AG04450 (cell line): ENCODE measurements at regions not wholly inside any gene's neighbourhood (a gene's known extent, or its start where the extent isn't known, plus 50 kb on each side); places are given as distances from the start of the nearest gene placed in this dataset.

Source experiments
- CTCF ChIA-PET: fragments of 300-600, 350-600 bp; formaldehyde crosslinking; extraction: SDS; loops from one replicate; lab custom pipeline; 2022; ENCODE audit warnings: antibody characterized with exemption, inconsistent platforms; lab: Charles Lee
- POLR2A ChIA-PET: fragments of 350-600 bp; formaldehyde crosslinking; extraction: SDS; loops from one replicate; lab custom pipeline; 2021; ENCODE audit warnings: antibody characterized with exemption, inconsistent platforms; lab: Yijun Ruan, JAX
- DNase-seq: peaks from one replicate; pipeline ENCODE4 v3.0.0-alpha.2; 2011; ENCODE audit warnings: low read depth, low spot score
- H3K27ac ChIP-seq: one replicate; pipeline ENCODE4 v1.5.1; 2012; ENCODE audit warnings: low read depth, low read length, control low read depth
- H3K27me3 ChIP-seq: one replicate; pipeline ENCODE4 v1.6.0; 2012; ENCODE audit warnings: low read length; ENCODE audit not compliant: control insufficient read depth, insufficient read depth
- H3K4me3 ChIP-seq: 2 replicates; pipeline ENCODE4 v1.5.1; 2011; ENCODE audit warnings: mild to moderate bottlenecking, low read depth, low read length, control low read depth
- H3K9me3 ChIP-seq: 2 replicates; pipeline ENCODE4 v1.5.1; 2012; ENCODE audit warnings: low read length; ENCODE audit not compliant: control insufficient read depth, insufficient read depth
- CTCF ChIP-seq: IDR thresholded peaks from 2 replicates; pipeline ENCODE4 v1.5.1; 2011; ENCODE audit warnings: low read depth, low read length, control low read depth, inconsistent platforms

GRCh38 chr2:18349421-18349820 lies 211.0 kb downstream of the RDH14 start:
- POLR2A ChIA-PET, result no interaction called here
- no peak for DNase-seq
- Histone ChIP-seq H3K9me3 (no peaks in the 10 kb centered on the region), H3K27me3 (no peaks in the 10 kb centered on the region), H3K4me3 (no peak overlapping the region), H3K27ac (no peak overlapping the region)
- CTCF ChIA-PET, result interaction anchor here (0.5 to 0.8 kb wide), 3 partner anchors 172 to 368 kb away, joined by 3 read pairs; no protein-coding TSS in a partner anchor
- no peak for TF ChIP-seq CTCF

GRCh38 chr2:18346874-18347273 lies 213.6 kb downstream of the RDH14 start:
- CTCF ChIA-PET, result interaction anchor here (0.5 to 1.6 kb wide), 3 partner anchors 40 to 675 kb away, joined by 3 to 6 read pairs (median 3); no protein-coding TSS in a partner anchor
- no peak overlapping the region for H3K4me3 ChIP-seq

GRCh38 chr2:18346344-18346743 lies 214.1 kb downstream of the RDH14 start:
- TF ChIP-seq CTCF, result no peak
- POLR2A ChIA-PET, result no interaction called here
- Histone ChIP-seq H3K27ac (no peak overlapping the region), H3K27me3 (no peaks in the 10 kb centered on the region), H3K9me3 (no peaks in the 10 kb centered on the region), H3K4me3 (no peak overlapping the region)
- CTCF ChIA-PET, result interaction anchor here (0.6 to 1.6 kb wide), 3 partner anchors 38 to 168 kb away, joined by 3 read pairs; no protein-coding TSS in a partner anchor
- no peak for DNase-seq

More at GRCh38 chr2:18346874-18347273, 213.6 kb downstream of the RDH14 start:
- POLR2A ChIA-PET, result no interaction called here
- H3K9me3 ChIP-seq, result no peaks in the 10 kb centered on the region
- H3K27me3 ChIP-seq, result no peaks in the 10 kb centered on the region
- DNase-seq, result no peak
- no peak overlapping the region for H3K27ac ChIP-seq
- TF ChIP-seq CTCF, result no peak

GRCh38 chr2:18345848-18346247 lies 214.6 kb downstream of the RDH14 start:
- Histone ChIP-seq H3K9me3 (no peaks in the 10 kb centered on the region), H3K4me3 (no peak overlapping the region), H3K27ac (no peak overlapping the region), H3K27me3 (no peaks in the 10 kb centered on the region)
- POLR2A ChIA-PET, result no interaction called here
- TF ChIP-seq CTCF, result no peak
- CTCF ChIA-PET, result interaction anchor here (1.5 to 1.6 kb wide), 2 partner anchors 38 to 167 kb away, joined by 3 read pairs; no protein-coding TSS in a partner anchor
- DNase-seq, result peak; percentile 34

- ChIA-PET CTCF (no interaction called here), POLR2A (no interaction called here)
- no peak for TF ChIP-seq CTCF
- no peaks in the 10 kb centered on the region for H3K9me3 ChIP-seq
- DNase-seq, result no peak
- H3K27me3 ChIP-seq, result no peaks in the 10 kb centered on the region
- no peak overlapping the region for H3K4me3 ChIP-seq
- H3K27ac ChIP-seq, result no peak overlapping the region
Observed at GRCh38 chr2:18342901-18343300, 217.6 kb downstream of the RDH14 start.
